DMS79 (cell line): ENCODE measurements at regions not wholly inside any gene's neighbourhood (a gene's known extent, or its start where the extent isn't known, plus 50 kb on each side); places are given as distances from the start of the nearest gene placed in this dataset.
"Not testable (repeated sequence)": the region's sequence is repeated elsewhere in the genome, so short reads cannot be mapped to it uniquely, and the experiment has no call there.

ENCODE experiments used
- DNase-seq: peaks from one replicate; lab custom pipeline; 2025; lab: John Stamatoyannopoulos, UW

GRCh38 chr21:15278279-15278678, 213.5 kb upstream of the NRIP1 start:
- no peak for DNase-seq

GRCh38 chr21:15278851-15279250, 214.1 kb upstream of the NRIP1 start:
- no peak for DNase-seq

GRCh38 chr21:15279482-15279881, 214.7 kb upstream of the NRIP1 start:
- no peak for DNase-seq

DNA sequence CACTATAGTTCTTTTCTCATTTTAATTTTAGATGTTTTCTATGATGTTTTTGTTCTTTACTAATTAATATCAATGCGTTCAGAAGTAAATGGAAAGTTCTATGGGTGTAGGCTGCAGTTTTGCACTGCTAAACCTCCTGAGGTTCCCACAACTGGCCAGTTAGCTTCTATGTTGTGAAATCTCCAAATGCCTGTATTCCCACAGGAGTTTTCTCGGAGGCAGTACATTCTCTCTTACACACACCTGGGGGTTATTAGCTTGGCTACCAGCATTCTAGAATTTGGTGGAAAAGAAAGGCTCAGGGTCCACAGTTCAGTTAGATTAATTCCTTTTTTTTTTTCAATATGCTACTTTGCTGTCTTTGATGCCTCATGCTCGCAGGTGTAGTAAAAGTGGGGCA, 216.9 kb upstream of the NRIP1 start:
- no peak for DNase-seq

GRCh38 chr21:15282665-15283064, 217.9 kb upstream of the NRIP1 start:
- DNase-seq: no peak

- no peak for DNase-seq
Measured at GRCh38 chr21:15283138-15283537, 218.3 kb upstream of the NRIP1 start.

DNA sequence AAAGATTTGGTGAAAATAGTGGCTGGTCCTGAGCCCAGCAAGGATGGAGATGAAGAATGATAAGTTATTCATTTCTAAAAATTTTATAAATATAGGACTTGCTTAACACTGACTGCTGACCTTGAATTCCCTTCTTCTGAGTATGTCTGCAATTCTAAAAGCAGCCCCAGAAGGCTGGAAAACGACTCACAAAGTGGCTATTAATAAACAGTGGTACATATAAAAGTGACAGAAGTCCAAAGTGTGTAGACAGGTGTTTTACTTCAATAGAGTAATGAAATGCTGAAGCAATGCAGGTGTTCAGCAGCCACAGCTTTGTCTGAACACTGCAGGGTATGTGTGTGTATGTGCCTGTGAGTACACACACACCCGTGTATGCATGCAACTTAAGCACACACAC, 219.0 kb upstream of the NRIP1 start:
- no peak for DNase-seq

DNA sequence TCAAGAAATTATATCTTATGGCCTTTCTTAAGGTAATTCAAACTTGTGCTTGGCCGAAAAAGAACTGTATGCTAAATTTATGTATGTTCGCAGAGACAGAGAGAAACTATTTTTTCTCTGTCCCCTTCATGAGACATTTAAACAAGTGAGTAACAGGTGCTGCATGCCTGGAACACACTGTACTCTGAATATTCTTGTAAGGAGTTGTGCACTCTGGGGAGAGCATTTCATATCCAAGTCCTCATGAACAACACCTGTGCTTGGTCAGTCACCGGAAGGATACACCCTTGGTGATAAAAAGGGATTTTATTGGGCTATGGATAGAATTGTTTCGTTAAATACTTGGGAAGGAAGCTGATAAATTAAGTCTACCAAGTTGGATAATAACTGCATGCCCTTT, 220.8 kb upstream of the NRIP1 start:
- DNase-seq: no peak

- no peak for DNase-seq
Measured at GRCh38 chr21:15289246-15289645, 224.4 kb upstream of the NRIP1 start.

DNA sequence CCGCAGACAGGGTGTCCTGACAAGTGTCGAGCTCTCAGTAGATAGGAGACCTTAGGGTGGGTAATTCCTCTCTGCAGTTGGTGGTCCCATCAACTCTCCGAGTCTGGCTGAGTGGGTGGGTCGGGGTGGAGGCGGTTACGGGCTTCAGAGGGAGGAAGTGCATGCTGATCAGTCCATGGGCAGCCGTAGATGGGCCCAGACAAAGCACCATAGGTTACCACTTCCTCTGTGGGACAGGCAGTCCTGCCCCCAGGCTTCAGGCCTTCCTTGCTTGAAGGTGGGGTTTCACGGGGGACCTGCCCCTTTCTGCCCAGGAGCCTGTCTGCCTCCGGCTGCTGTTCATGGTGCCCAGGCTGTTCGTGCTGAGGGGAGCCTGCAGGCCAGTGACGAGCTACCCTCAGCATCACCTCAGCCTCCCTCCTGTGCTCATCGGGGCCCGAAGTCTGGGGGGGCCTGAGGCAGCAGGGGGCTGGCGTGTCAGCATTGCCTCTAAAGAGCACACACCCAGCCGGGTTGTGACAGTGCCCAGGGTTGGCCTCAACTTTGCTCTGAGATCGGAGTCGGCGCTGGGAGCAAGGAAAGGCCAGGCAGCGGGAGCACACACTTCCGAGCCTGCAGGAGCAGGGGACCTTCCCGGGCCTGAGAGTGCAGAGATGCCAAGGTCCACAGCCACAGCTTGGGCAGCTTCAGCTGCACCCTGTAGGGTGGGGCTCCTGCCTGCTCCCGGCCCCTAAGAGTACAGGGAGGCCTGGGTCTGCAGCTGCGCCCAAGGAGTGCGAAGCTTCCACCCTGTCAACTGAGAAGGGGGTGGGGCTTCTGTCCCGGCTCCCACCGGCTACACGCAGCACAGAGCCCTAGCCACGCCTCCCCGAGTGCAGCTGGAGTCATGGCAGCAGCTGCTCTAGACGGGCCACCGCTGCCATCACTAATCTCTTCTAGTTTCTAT, 225.4 kb upstream of the NRIP1 start:
- no peak for DNase-seq

DNA sequence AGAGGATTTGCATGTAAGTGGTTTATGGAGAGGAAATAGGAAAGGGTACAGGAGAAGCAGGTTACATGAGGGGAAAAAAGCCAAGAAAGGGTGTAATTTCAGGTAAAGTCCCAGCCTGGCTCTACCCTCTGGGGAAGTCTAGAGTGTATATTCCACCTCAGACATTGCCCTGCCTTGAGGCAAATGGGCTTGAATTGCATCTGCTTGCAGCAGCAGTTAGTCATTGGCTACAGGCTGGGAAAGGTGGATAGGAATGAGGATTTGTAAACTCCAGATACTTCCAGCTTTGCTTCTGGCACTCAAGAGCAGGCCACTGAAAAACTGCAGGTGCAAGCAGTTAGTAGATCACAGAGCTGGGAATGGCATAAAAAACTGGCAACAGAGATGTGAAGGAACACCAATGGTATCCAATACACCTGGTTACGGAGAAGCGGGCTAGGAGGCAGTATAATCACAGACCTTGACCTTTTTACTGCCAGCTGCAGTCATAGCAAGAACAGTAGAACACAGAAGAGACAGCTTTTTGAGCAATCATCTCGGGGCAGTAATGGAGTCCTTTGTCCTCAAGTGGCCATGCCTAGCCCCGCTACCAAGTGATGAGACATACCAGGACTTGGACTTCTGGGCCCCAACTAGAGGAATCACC, 226.9 kb upstream of the NRIP1 start:
- DNase-seq: no peak

DNA sequence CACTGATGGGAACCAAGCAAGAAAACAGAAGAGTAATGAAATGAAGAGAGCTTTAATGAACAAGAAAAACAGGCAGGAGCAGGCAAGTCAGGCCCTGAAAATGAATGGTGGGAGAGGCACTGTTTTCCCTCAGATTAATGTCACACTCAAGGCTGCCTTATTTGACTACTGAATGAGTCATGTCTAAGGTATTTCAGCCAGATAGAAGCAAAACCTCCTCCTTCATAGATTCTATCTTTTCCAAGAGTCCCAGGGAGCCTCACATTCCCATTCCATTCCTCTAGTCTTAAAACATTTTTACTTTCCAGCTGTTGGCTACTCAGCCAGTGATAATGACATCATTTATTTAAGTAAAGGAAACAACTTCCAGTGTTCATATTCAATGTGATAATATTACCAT, 228.4 kb upstream of the NRIP1 start:
- DNase-seq: no peak

DNA sequence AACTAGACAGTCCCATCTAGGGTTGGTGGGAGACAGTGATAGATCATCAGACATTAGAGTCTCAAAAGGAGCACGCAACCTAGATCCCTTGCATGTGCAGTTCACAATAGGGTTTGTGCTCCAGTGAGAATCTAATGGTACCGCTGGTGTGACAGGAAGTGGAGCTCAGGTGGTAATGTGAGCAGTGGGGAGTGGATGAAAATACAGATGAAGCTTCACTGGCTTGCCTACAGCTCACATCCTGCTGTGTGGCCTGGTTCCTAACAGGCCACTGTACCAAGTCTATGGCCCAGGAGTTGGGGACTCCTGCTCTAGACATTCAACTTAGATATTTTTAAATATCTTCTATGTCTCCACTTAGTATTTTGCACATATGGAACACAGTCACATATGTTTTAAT, 231.1 kb upstream of the NRIP1 start:
- DNase-seq: no peak

GRCh38 chr21:15297824-15298223, 233.0 kb upstream of the NRIP1 start:
- no peak for DNase-seq

GRCh38 chr21:15298306-15298705, 233.5 kb upstream of the NRIP1 start:
- DNase-seq: no peak

DNA sequence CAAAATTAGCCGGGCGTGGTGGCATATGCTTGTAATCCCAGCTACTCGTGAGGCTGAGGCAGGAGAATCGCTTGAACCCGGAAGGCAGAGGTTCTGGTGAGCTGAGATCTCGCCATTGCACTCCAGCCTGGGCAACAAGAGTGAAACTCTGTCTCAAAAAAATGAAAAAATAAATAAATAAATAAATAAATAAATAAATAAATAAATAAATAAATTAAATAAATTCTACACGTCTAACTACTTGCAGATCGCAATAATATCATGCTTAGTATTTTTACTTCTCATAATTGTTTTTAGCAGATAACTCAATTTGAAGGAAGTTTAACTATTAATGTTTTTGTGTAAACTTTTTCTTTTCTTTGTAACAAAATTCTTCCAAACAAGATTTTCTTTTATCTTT, 234.0 kb upstream of the NRIP1 start:
- not testable (repeated sequence) for DNase-seq

- no peak for DNase-seq
Measured at GRCh38 chr21:15300131-15300530, 235.3 kb upstream of the NRIP1 start.

- no peak for DNase-seq
Measured at GRCh38 chr21:15301014-15301413, 236.2 kb upstream of the NRIP1 start.

DNA sequence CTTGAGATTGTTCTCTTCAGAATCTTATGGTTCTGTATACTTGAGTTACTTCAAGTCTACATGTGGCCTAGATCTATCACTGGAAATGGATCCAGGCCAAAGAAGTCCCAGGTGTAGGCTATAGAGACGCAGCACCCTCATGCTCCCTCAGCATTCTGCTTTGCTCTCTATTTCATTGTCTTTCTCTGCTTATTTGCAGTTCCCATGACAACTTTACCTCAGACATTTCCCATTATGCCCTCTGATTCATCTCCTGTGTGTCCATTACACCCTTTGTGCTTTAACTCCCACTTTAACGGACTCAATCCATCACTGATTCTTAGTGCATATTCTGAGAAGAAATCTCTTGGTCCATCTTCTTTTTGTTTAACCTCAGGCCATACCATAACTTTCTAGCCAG, 236.9 kb upstream of the NRIP1 start:
- DNase-seq: no peak

DNA sequence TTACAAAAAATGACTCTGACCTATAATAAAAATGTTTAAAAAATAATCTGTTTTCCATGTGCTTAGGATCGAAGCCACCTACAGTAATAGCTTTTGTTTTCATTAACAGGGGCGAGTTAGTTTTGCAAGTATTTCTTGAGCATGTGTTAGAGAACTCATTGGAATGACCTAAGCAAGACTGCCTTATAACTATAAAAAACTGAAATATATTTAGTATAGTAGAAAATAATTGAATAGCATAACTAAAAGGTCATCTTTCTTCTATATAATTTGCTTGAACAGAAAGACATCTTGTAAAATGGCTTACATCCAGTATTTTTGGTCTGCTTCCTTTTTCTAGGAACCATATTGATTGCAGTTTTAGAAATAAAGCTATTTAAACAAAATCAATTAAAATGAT, 241.5 kb upstream of the NRIP1 start:
- no peak for DNase-seq

- DNase-seq: no peak
Measured at GRCh38 chr21:15308333-15308732, 243.5 kb upstream of the NRIP1 start.

- no peak for DNase-seq
Measured at GRCh38 chr21:15309022-15309590, 244.3 kb upstream of the NRIP1 start.

GRCh38 chr21:15309721-15310120, 244.9 kb upstream of the NRIP1 start:
- DNase-seq: no peak
